DND-41 (cell line): ENCODE measurements at regions not wholly inside any gene's neighbourhood (a gene's known extent, or its start where the extent isn't known, plus 50 kb on each side); places are given as distances from the start of the nearest gene placed in this dataset.

Source experiments
- ATAC-seq: fragments of 200-7000 bp; cut with Tn5 transposase; 3 replicates; pipeline ENCODE4 v1.9.1; 2021; ENCODE audit warnings: low read depth; ENCODE audit not compliant: insufficient read depth
- DNase-seq: peaks from one replicate; pipeline ENCODE4 v3.0.0-alpha.2; 2020
- H2AFZ ChIP-seq: 2 replicates; pipeline ENCODE4 v1.6.0; 2012; ENCODE audit warnings: low read depth, low read length
- H3K27ac ChIP-seq: 2 replicates; pipeline ENCODE4 v1.5.1; 2012; ENCODE audit warnings: low read length, inconsistent platforms
- H3K27me3 ChIP-seq: fragments of 200-600 bp; sonication (generic); 2 replicates; pipeline ENCODE4 v1.6.0; 2012; ENCODE audit warnings: low read length, mild to moderate bottlenecking, inconsistent platforms; ENCODE audit not compliant: insufficient read depth, poor library complexity
- H3K36me3 ChIP-seq: 2 replicates; pipeline ENCODE4 v1.5.1; 2012; ENCODE audit warnings: low read length, inconsistent platforms; ENCODE audit not compliant: insufficient read depth
- H3K4me1 ChIP-seq: 2 replicates; pipeline ENCODE4 v1.5.1; 2012; ENCODE audit warnings: mild to moderate bottlenecking, low read length; ENCODE audit not compliant: insufficient read depth
- H3K4me2 ChIP-seq: 2 replicates; pipeline ENCODE4 v1.6.0; 2012; ENCODE audit warnings: mild to moderate bottlenecking, moderate library complexity, low read length, inconsistent platforms; ENCODE audit not compliant: insufficient read depth
- H3K4me3 ChIP-seq, 2 experiments: fragments of 200-600 bp in 1 of 2; shearing (Covaris generic) in 1 of 2; 2 replicates each; pipeline ENCODE4 v1.5.1; 2012 to 2016; ENCODE audit warnings: inconsistent platforms in 2 of 2, low read length in 2 of 2, mild to moderate bottlenecking in 2 of 2, low read depth in 1 of 2, moderate library complexity in 1 of 2
- H3K79me2 ChIP-seq: 2 replicates; pipeline ENCODE4 v1.6.0; 2012; ENCODE audit warnings: low read length, inconsistent platforms; ENCODE audit not compliant: insufficient read depth
- H3K9ac ChIP-seq: 2 replicates; pipeline ENCODE4 v1.6.0; 2012; ENCODE audit warnings: low read depth, mild to moderate bottlenecking, inconsistent platforms, low read length, moderate library complexity
- H3K9me3 ChIP-seq: 2 replicates; pipeline ENCODE4 v1.5.1; 2012; ENCODE audit warnings: low read length, moderate library complexity, mild to moderate bottlenecking, inconsistent platforms; ENCODE audit not compliant: insufficient read depth, severe bottlenecking
- H4K20me1 ChIP-seq: 2 replicates; pipeline ENCODE4 v1.6.0; 2012; ENCODE audit warnings: low read length; ENCODE audit not compliant: insufficient read depth
- CTCF ChIP-seq: IDR thresholded peaks from 2 replicates; pipeline ENCODE4 v1.5.1; 2012; ENCODE audit warnings: borderline replicate concordance, low read length, moderate library complexity, mild to moderate bottlenecking; ENCODE audit not compliant: poor library complexity, severe bottlenecking; ENCODE audit errors: extremely low read depth
- EZH2 ChIP-seq: IDR thresholded peaks from 3 replicates; pipeline ENCODE4 v1.6.1; 2012; ENCODE audit warnings: borderline replicate concordance, low read depth, mild to moderate bottlenecking, moderate library complexity, low read length, inconsistent platforms; ENCODE audit not compliant: severe bottlenecking

- ATAC-seq: no peak
These were observed 252.3 kb downstream of the VGLL3 start for GRCh38 chr3:86738684-86739083.

DNA sequence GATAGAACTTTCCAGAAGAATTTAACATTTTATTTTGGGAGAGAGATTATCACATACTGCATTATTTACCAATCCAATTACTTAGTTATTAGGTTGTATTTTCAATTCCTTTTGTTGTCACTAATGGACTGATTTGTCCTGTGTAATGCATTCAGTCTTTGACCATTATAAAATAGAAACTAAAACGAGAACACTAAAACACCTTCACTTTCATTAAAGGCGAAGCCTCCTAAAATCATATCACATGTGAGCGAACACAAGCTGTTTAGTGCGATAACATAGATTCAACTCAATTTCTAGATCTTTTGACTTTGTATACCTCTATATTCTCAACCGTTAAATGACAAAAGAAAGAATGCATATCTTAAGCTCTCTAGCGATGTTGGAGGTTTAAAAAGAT is 253.4 kb downstream of the VGLL3 start:
- Histone ChIP-seq H4K20me1 (no peaks in the 10 kb centered on the region), H3K4me2 (no peak overlapping the region), H2AFZ (no peak overlapping the region), H3K36me3 (no peaks in the 10 kb centered on the region), H3K4me1 (no peaks in the 10 kb centered on the region), H3K27me3 (no peaks in the 10 kb centered on the region), H3K27ac (no peak overlapping the region), H3K79me2 (no peaks in the 10 kb centered on the region), H3K9ac (no peak overlapping the region), H3K9me3 (no peaks in the 10 kb centered on the region), H3K4me3 (no peak overlapping the region)
- ATAC-seq (no peak), DNase-seq (no peak)
- TF ChIP-seq EZH2: no peak
- TF ChIP-seq CTCF: no peak

More at GRCh38 chr3:86738684-86739083, 252.3 kb downstream of the VGLL3 start:
- H2AFZ ChIP-seq: no peak overlapping the region
- no peak overlapping the region for H3K27ac ChIP-seq
- H3K9ac ChIP-seq: no peak overlapping the region
- H3K27me3 ChIP-seq: no peaks in the 10 kb centered on the region
- H3K9me3 ChIP-seq: no peaks in the 10 kb centered on the region
- no peaks in the 10 kb centered on the region for H3K4me1 ChIP-seq
- no peaks in the 10 kb centered on the region for H4K20me1 ChIP-seq
- no peak overlapping the region for H3K4me2 ChIP-seq
- TF ChIP-seq EZH2 (no peak), CTCF (no peak)
- no peaks in the 10 kb centered on the region for H3K79me2 ChIP-seq
- H3K36me3 ChIP-seq: no peaks in the 10 kb centered on the region
- DNase-seq: no peak
- H3K4me3 ChIP-seq: no peak overlapping the region

GRCh38 chr3:86733257-86733656 is 257.7 kb downstream of the VGLL3 start:
- ATAC-seq (no peak), DNase-seq (no peak)
- H3K4me3 ChIP-seq: no peak overlapping the region
- H3K27me3 ChIP-seq: no peaks in the 10 kb centered on the region
- no peaks in the 10 kb centered on the region for H4K20me1 ChIP-seq
- no peak overlapping the region for H3K27ac ChIP-seq
- H3K4me1 ChIP-seq: no peaks in the 10 kb centered on the region
- TF ChIP-seq CTCF (no peak), EZH2 (no peak)
- no peaks in the 10 kb centered on the region for H3K79me2 ChIP-seq
- peaks cover 2% of the 10 kb centered on the region for H3K9me3 ChIP-seq
- no peaks in the 10 kb centered on the region for H3K36me3 ChIP-seq
- no peak overlapping the region for H2AFZ ChIP-seq
- no peak overlapping the region for H3K9ac ChIP-seq
- no peak overlapping the region for H3K4me2 ChIP-seq

- H3K4me2 ChIP-seq: no peak overlapping the region
These were observed 259.4 kb downstream of the VGLL3 start for GRCh38 chr3:86731501-86731901.

More at GRCh38 chr3:86731501-86731901, 259.4 kb downstream of the VGLL3 start:
- H3K27ac ChIP-seq: no peak overlapping the region
- H3K4me3 ChIP-seq: no peak overlapping the region
- ATAC-seq (no peak), DNase-seq (no peak)
- no peaks in the 10 kb centered on the region for H3K4me1 ChIP-seq
- H4K20me1 ChIP-seq: no peaks in the 10 kb centered on the region
- H3K79me2 ChIP-seq: no peaks in the 10 kb centered on the region
- no peak overlapping the region for H2AFZ ChIP-seq
- peaks cover 2% of the 10 kb centered on the region for H3K9me3 ChIP-seq
- H3K27me3 ChIP-seq: no peaks in the 10 kb centered on the region
- H3K9ac ChIP-seq: no peak overlapping the region
- no peaks in the 10 kb centered on the region for H3K36me3 ChIP-seq
- TF ChIP-seq EZH2: no peak
- no peak for TF ChIP-seq CTCF
